Hepatocyte (in vitro differentiated cells): ENCODE measurements at regions not wholly inside any gene's neighbourhood (a gene's known extent, or its start where the extent isn't known, plus 50 kb on each side); places are given as distances from the start of the nearest gene placed in this dataset.

Experiments
- CTCF ChIP-seq: fragments of 200-600 bp; sonication (generic); IDR thresholded peaks from 2 replicates; pipeline ENCODE4 v1.5.1; 2016; ENCODE audit warnings: antibody characterized with exemption, mild to moderate bottlenecking; ENCODE audit not compliant: poor library complexity
- EZH2 ChIP-seq: fragments of 200-600 bp; sonication (generic); IDR thresholded peaks from 2 replicates; pipeline ENCODE4 v1.6.1; 2016; ENCODE audit warnings: antibody characterized with exemption, mild to moderate bottlenecking, borderline replicate concordance

GRCh38 chr2:515441-516127 lies 161.6 kb downstream of the TMEM18 start:
- no peak for TF ChIP-seq CTCF
- TF ChIP-seq EZH2 = no peak
